ENCODE measurements at regions not wholly inside any gene's neighbourhood (a gene's known extent, or its start where the extent isn't known, plus 50 kb on each side); places are given as distances from the start of the nearest gene placed in this dataset.

DNA sequence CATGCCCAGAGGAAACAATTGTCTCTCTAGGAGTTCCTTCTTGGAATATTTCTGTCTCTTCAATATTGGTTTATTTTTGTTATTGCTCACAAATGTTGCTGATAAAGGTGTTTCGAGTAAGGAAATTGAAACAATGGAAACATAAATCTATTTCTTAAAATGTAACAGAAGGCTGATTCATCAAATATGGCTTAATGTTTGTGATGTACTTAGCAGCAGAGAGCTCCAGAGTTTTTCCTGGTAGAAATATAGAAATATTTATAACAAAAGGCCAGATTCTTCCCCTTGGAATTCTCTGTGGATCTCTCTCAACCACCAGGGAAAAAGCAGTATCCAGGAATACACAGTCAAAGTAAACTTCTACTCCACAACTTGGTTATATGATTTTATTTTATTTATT is 149.2 kb upstream of the LRIG3 start:
- DNase-seq (ENCODE audit: low read depth): no peak
- no peak overlapping the region for H3K4me3 ChIP-seq (ENCODE audit: low read depth, low read length)
- TF ChIP-seq, protein P1, sequence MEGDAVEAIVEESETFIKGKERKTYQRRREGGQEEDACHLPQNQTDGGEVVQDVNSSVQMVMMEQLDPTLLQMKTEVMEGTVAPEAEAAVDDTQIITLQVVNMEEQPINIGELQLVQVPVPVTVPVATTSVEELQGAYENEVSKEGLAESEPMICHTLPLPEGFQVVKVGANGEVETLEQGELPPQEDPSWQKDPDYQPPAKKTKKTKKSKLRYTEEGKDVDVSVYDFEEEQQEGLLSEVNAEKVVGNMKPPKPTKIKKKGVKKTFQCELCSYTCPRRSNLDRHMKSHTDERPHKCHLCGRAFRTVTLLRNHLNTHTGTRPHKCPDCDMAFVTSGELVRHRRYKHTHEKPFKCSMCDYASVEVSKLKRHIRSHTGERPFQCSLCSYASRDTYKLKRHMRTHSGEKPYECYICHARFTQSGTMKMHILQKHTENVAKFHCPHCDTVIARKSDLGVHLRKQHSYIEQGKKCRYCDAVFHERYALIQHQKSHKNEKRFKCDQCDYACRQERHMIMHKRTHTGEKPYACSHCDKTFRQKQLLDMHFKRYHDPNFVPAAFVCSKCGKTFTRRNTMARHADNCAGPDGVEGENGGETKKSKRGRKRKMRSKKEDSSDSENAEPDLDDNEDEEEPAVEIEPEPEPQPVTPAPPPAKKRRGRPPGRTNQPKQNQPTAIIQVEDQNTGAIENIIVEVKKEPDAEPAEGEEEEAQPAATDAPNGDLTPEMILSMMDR (IDR thresholded peaks at IDR 0.05; ENCODE audit: low read depth, low read length, missing control alignments): no peak

DNA sequence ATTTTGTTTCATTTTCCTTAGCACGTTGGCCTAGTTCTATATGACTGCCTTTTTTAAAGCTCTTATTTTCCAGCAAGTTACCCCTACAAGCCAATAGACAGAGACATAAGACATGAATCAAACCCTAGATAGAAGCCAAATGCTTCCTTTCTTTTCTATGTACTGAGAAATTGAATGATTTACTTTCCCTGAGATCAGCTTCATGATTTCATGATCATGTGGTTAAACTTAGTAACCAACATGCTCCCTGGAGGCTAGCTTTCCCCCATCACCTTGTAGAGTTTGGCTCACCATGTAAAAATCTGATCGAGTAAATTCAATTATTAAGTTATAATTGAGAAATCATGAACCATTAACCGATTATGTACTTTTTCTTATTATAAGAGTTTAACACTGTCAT is 148.1 kb upstream of the LRIG3 start:
- DNase-seq (ENCODE audit: low read depth): no peak
- TF ChIP-seq, protein P1 (IDR thresholded peaks at IDR 0.05; ENCODE audit: low read depth, low read length, missing control alignments): no peak
- H3K4me3 ChIP-seq (ENCODE audit: low read depth, low read length): no peak overlapping the region

DNA sequence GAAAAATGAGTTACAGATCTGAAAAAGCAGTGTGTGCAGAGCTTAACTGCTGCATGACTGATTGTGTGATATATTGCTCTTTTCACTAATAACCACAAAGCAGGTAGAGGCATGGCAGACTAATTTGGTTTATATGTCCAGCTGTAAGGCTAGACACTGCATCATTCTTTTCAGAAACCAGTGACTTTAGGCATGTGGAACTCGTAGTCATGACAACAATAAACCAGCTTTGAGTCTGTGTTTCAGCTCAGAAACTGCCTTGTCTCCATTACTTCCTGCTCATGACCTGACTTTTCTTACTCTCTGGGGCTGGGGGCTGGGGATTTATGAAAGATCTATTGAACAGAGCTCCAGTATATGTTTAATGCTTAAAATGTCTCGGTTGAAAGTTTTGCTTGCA is 146.8 kb upstream of the LRIG3 start:
- TF ChIP-seq, protein P1 (IDR thresholded peaks at IDR 0.05; ENCODE audit: low read depth, low read length, missing control alignments): no peak
- no peak for DNase-seq (ENCODE audit: low read depth)
- no peak overlapping the region for H3K4me3 ChIP-seq (ENCODE audit: low read depth, low read length)

DNA sequence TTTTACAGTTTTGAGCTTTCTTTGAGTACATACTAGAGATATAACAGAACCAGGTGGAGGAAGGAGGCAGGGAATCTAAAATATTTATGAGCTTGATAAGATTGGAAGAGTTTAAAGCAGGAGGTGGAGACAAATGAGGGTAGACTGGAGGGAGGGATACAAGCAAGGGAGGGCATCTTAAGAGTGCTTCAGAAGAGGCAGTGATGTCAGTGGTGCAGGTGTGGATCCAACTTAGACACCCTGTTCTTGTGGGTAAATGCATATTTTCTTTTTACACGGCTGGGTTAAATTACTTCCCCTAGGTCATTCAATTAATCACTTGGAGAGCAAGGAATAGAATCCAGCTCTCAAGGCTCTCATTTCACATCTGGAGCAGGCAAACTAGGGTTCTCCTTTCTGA is 146.1 kb upstream of the LRIG3 start:
- no peak for DNase-seq (ENCODE audit: low read depth)
- TF ChIP-seq, protein P1 (IDR thresholded peaks at IDR 0.05; ENCODE audit: low read depth, low read length, missing control alignments): no peak
- H3K4me3 ChIP-seq (ENCODE audit: low read depth, low read length): no peak overlapping the region

DNA sequence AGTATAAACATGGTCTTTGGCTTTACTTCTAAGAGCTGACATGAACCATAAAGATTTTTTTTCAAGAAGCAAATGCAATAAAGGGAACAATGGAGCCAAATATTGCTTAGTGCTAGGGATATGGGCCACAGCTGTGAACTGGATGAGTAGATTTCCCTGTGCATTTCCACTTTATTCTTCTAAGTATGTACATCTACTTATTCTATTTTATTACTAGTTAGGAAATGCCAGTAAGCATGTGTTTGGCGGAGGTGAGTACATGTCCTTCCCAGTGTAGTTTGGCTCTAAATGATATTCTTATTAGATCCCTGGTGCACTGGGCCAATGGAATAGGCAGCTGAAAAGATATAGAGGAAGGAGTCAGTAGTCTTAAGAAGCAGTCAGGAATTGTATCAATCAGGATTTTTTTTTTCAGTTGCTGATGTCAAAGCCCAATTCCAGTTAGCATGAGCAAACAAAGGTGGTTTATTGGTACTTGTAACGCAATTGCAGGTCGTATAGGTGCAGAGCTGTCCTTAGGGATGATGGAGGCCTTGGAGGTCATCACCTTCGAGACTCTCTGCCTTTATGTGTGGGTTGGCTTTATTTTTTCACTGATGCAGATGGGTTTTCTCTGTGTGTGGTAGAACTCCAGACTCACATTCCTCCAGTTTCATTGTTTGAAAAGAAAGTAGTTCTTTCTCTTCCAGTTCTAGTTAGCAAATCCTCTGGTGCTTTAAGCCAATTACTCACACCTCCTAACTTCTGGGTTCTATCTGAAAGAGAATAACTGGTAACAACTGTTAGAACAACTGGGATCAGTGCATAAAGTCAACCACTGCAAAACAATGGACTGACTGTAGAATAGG is 139.0 kb upstream of the LRIG3 start:
- H3K4me3 ChIP-seq (ENCODE audit: low read depth, low read length): no peak overlapping the region
- TF ChIP-seq, protein P1 (IDR thresholded peaks at IDR 0.05; ENCODE audit: low read depth, low read length, missing control alignments): no peak
- no peak for DNase-seq (ENCODE audit: low read depth)

DNA sequence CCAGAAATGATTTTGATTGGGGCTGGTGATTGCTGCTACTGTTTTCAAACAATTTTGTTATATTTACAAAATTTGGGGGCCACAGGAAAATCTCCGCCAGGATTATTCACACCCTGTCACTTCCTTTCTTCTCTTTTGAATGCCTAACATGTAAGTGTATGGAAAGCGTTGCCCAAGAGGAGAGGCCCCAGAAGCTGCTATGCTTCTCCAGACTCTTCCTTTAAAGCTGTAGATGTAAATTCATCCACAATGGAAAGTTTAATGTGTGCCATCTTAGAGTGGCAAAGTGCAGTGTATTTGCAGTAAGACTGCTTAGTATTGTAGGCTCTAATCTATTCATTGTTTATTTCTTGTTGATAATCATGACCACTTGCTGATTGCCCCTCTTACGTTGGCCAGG is 136.7 kb upstream of the LRIG3 start:
- H3K4me3 ChIP-seq (ENCODE audit: low read depth, low read length): no peak overlapping the region
- TF ChIP-seq, protein P1 (IDR thresholded peaks at IDR 0.05; ENCODE audit: low read depth, low read length, missing control alignments): no peak
- DNase-seq (ENCODE audit: low read depth): no peak
